PC-9 (cell line): ENCODE measurements at regions not wholly inside any gene's neighbourhood (a gene's known extent, or its start where the extent isn't known, plus 50 kb on each side); places are given as distances from the start of the nearest gene placed in this dataset.

Source experiments
- CTCF ChIP-seq: fragments of 200-600 bp; sonication (generic); conservative IDR thresholded peaks from 2 replicates; pipeline ENCODE4 v1.6.1; 2017; ENCODE audit warnings: mixed run types, antibody characterized with exemption, mild to moderate bottlenecking, moderate library complexity
- EZH2 ChIP-seq: fragments of 200-600 bp; sonication (generic); IDR thresholded peaks from 2 replicates; pipeline ENCODE4 v1.8.0; 2017; ENCODE audit warnings: antibody characterized with exemption, low read depth

GRCh38 chr5:106303911-106304310, 1366.8 kb downstream of the EFNA5 start:
- no peak for TF ChIP-seq CTCF
- no peak for TF ChIP-seq EZH2
